ENCODE measurements at regions not wholly inside any gene's neighbourhood (a gene's known extent, or its start where the extent isn't known, plus 50 kb on each side); places are given as distances from the start of the nearest gene placed in this dataset.

DNA sequence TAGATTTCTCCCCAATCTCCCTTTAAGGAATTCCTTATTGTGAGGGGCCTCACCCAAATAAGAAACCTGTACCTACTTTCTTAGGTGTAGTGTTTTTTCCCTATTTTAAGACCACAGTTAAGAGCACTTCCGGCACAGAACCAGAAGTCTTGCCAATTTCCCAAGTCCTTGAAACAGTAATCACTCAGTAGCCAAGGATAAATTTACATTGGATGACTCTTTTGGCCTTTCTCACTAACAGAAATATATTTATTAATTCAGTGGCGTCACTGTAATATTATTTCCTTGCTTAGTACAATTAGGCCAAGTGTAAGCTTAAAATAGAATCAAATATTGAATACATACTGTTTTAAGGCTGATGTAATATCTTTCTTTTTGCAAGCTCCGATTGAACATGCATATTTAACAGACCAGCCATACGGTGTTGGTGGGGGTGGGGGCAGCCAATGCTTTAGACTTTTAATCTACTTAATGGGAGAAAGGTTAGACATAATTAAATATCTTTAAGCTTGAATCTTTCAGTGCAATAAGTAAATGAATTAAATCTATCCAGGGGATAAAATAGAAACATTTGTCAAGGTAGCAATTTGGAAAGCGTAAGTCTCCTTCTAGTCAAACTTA is 50.8 kb upstream of the ITGA6 start:
- ATAC-seq (ENCODE audit: low read depth) = no peak
- intact Hi-C loops (cut with micrococcal nuclease) = no loop called here
- Mint-ChIP-seq H3K27ac (no peak overlapping the region), H3K4me3 (no peak overlapping the region), H3K9me3 (ENCODE audit: insufficient read depth) (peaks cover 4% of the 10 kb centered on the region), H3K4me1 (peaks cover 12% of the 10 kb centered on the region), H3K27me3 (peaks cover 11% of the 10 kb centered on the region)
- Histone ChIP-seq H3K4me3 (ENCODE audit: control extremely low read depth in 1 of 5, extremely low read depth in 1 of 5, insufficient read depth in 1 of 5, low read depth in 2 of 5, low read length in 4 of 5) (no peak overlapping the region), H3K79me2 (ENCODE audit: control insufficient read depth, insufficient read depth, low read length) (no peaks in the 10 kb centered on the region), H3K27me3 (replicated peaks in 1 of 4; ENCODE audit: control extremely low read depth in 1 of 4, control insufficient read depth in 3 of 4, insufficient read depth in 4 of 4, low read length in 3 of 4) (peaks cover 0 to 5% (median 0%) of the 10 kb centered on the region in 4 experiments), H3K9ac (ENCODE audit: low read length) (no peak overlapping the region), H3K4me2 (replicated peaks; ENCODE audit: low read depth, low read length, poor library complexity, severe bottlenecking) (no peak overlapping the region), H3K27ac (ENCODE audit: low read length in 2 of 2) (no peak overlapping the region), H2AFZ (ENCODE audit: insufficient read depth, low read depth, low read length, poor library complexity, severe bottlenecking) (no peak overlapping the region), H3K4me1 (ENCODE audit: control insufficient read depth in 2 of 2, insufficient read depth in 2 of 2, low read length in 2 of 2) (peaks cover 6 to 7% of the 10 kb centered on the region in 2 donors), H4K20me1 (ENCODE audit: control insufficient read depth, insufficient read depth, low read length, poor library complexity, severe bottlenecking) (no peaks in the 10 kb centered on the region), H3K36me3 (replicated peaks in 1 of 2; ENCODE audit: control extremely low read depth in 1 of 2, control insufficient read depth in 1 of 2, extremely low read depth in 1 of 2, insufficient read depth in 2 of 2, low read length in 1 of 2) (no peaks in the 10 kb centered on the region), H3K9me3 (ENCODE audit: control extremely low read depth in 1 of 3, control insufficient read depth in 2 of 3, insufficient read depth in 1 of 3, low read length in 2 of 3) (peaks cover 0 to 11% (median 6%) of the 10 kb centered on the region in 3 donors)
- TF ChIP-seq, protein P1, sequence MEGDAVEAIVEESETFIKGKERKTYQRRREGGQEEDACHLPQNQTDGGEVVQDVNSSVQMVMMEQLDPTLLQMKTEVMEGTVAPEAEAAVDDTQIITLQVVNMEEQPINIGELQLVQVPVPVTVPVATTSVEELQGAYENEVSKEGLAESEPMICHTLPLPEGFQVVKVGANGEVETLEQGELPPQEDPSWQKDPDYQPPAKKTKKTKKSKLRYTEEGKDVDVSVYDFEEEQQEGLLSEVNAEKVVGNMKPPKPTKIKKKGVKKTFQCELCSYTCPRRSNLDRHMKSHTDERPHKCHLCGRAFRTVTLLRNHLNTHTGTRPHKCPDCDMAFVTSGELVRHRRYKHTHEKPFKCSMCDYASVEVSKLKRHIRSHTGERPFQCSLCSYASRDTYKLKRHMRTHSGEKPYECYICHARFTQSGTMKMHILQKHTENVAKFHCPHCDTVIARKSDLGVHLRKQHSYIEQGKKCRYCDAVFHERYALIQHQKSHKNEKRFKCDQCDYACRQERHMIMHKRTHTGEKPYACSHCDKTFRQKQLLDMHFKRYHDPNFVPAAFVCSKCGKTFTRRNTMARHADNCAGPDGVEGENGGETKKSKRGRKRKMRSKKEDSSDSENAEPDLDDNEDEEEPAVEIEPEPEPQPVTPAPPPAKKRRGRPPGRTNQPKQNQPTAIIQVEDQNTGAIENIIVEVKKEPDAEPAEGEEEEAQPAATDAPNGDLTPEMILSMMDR (IDR thresholded peaks at IDR 0.05) = no peak
- no peak for TF ChIP-seq EZH2 (IDR thresholded peaks at IDR 0.05; ENCODE audit: borderline replicate concordance, insufficient read depth, low read depth, low read length, poor library complexity, severe bottlenecking)
- no peak for DNase-seq
- POLR2A ChIA-PET = no interaction called here
- CTCF ChIA-PET = no interaction called here
- WGBS (ENCODE audit: insufficient coverage) = 100% methylated on average over 1 of the region's 5 CpGs

DNA sequence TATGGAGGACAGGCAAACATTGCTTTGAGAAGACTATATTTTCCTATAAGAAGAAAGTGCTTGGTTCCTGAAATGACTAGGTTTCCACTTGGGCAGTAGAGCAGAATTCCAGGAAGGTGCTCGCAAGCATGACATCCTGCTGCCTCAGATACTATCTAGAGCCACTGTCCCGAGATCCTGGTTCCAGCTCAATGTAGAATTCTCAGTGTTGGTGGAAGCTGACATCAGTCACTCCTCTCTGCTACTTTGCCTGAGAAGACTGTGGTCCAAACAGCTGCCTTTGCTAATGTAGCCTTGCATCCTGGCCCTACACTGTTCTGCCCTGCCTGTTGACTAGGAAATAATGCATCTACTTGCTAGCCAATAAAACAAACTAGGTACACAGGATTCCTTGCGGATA is 50.0 kb upstream of the ITGA6 start:
- Histone ChIP-seq H3K27ac (ENCODE audit: low read length in 2 of 2) (no peak overlapping the region), H2AFZ (ENCODE audit: insufficient read depth, low read depth, low read length, poor library complexity, severe bottlenecking) (no peak overlapping the region), H3K4me3 (ENCODE audit: control extremely low read depth in 1 of 5, extremely low read depth in 1 of 5, insufficient read depth in 1 of 5, low read depth in 2 of 5, low read length in 4 of 5) (no peak overlapping the region), H3K36me3 (replicated peaks in 1 of 2; ENCODE audit: control extremely low read depth in 1 of 2, control insufficient read depth in 1 of 2, extremely low read depth in 1 of 2, insufficient read depth in 2 of 2, low read length in 1 of 2) (no peaks in the 10 kb centered on the region), H3K79me2 (ENCODE audit: control insufficient read depth, insufficient read depth, low read length) (no peaks in the 10 kb centered on the region), H3K9ac (ENCODE audit: low read length) (no peak overlapping the region), H4K20me1 (ENCODE audit: control insufficient read depth, insufficient read depth, low read length, poor library complexity, severe bottlenecking) (no peaks in the 10 kb centered on the region), H3K9me3 (ENCODE audit: control extremely low read depth in 1 of 3, control insufficient read depth in 2 of 3, insufficient read depth in 1 of 3, low read length in 2 of 3) (peaks cover 0 to 11% (median 6%) of the 10 kb centered on the region in 3 donors), H3K4me1 (ENCODE audit: control insufficient read depth in 2 of 2, insufficient read depth in 2 of 2, low read length in 2 of 2) (peaks cover 6 to 7% of the 10 kb centered on the region in 2 donors), H3K4me2 (replicated peaks; ENCODE audit: low read depth, low read length, poor library complexity, severe bottlenecking) (no peak overlapping the region), H3K27me3 (replicated peaks in 1 of 4; ENCODE audit: control extremely low read depth in 1 of 4, control insufficient read depth in 3 of 4, insufficient read depth in 4 of 4, low read length in 3 of 4) (peaks cover 0 to 5% (median 0%) of the 10 kb centered on the region in 4 experiments)
- ATAC-seq (ENCODE audit: low read depth) = no peak
- CTCF ChIA-PET = no interaction called here
- intact Hi-C loops (cut with micrococcal nuclease) = no loop called here
- WGBS (ENCODE audit: insufficient coverage) = 33% methylated on average over 3 of the region's 3 CpGs
- no peak for TF ChIP-seq EZH2 (IDR thresholded peaks at IDR 0.05; ENCODE audit: borderline replicate concordance, insufficient read depth, low read depth, low read length, poor library complexity, severe bottlenecking)
- TF ChIP-seq, protein P1 (IDR thresholded peaks at IDR 0.05) = no peak
- H3K9me3 Mint-ChIP-seq (ENCODE audit: insufficient read depth) = peaks cover 4% of the 10 kb centered on the region
- no peak for DNase-seq
- H3K27me3 Mint-ChIP-seq = peaks cover 9% of the 10 kb centered on the region
- H3K4me1 Mint-ChIP-seq = peaks cover 12% of the 10 kb centered on the region
- no peak overlapping the region for H3K4me3 Mint-ChIP-seq
- H3K27ac Mint-ChIP-seq = no peak overlapping the region
- POLR2A ChIA-PET = no interaction called here
